DND-41 (cell line): ENCODE measurements at regions not wholly inside any gene's neighbourhood (a gene's known extent, or its start where the extent isn't known, plus 50 kb on each side); places are given as distances from the start of the nearest gene placed in this dataset.

Source experiments
- EZH2 ChIP-seq: IDR thresholded peaks from 3 replicates; pipeline ENCODE4 v1.6.1; 2012; ENCODE audit warnings: borderline replicate concordance, low read depth, mild to moderate bottlenecking, moderate library complexity, low read length, inconsistent platforms; ENCODE audit not compliant: severe bottlenecking
- TF ChIP-seq, protein P1 (sequence below): IDR thresholded peaks from 2 replicates; pipeline ENCODE4 v1.5.1; 2012; ENCODE audit warnings: borderline replicate concordance, low read length, moderate library complexity, mild to moderate bottlenecking; ENCODE audit not compliant: poor library complexity, severe bottlenecking; ENCODE audit errors: extremely low read depth

DNA sequence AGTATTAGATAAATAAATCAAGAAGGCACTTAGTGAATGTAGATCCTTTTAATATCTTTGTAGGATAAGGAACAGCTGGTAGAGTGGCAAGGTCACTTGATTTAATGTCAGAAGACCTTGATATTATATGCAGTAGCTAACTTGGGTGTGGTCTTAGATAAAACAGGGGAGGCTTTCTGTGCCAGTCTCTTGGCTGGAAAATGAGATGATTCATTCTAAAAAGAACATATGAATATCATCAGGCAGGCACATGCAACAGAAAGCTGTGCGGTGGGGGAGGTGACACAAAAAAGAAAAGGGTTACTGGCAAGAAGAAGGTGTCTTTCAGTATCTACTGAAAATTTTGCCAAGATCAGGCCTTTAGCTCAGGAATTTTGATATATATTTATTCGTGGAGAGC is 931.7 kb upstream of the CELF4 start:
- TF ChIP-seq, protein P1, sequence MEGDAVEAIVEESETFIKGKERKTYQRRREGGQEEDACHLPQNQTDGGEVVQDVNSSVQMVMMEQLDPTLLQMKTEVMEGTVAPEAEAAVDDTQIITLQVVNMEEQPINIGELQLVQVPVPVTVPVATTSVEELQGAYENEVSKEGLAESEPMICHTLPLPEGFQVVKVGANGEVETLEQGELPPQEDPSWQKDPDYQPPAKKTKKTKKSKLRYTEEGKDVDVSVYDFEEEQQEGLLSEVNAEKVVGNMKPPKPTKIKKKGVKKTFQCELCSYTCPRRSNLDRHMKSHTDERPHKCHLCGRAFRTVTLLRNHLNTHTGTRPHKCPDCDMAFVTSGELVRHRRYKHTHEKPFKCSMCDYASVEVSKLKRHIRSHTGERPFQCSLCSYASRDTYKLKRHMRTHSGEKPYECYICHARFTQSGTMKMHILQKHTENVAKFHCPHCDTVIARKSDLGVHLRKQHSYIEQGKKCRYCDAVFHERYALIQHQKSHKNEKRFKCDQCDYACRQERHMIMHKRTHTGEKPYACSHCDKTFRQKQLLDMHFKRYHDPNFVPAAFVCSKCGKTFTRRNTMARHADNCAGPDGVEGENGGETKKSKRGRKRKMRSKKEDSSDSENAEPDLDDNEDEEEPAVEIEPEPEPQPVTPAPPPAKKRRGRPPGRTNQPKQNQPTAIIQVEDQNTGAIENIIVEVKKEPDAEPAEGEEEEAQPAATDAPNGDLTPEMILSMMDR = no peak
- no peak for TF ChIP-seq EZH2
